ENCODE measurements at regions not wholly inside any gene's neighbourhood (a gene's known extent, or its start where the extent isn't known, plus 50 kb on each side); places are given as distances from the start of the nearest gene placed in this dataset.

- TF ChIP-seq, protein P1, sequence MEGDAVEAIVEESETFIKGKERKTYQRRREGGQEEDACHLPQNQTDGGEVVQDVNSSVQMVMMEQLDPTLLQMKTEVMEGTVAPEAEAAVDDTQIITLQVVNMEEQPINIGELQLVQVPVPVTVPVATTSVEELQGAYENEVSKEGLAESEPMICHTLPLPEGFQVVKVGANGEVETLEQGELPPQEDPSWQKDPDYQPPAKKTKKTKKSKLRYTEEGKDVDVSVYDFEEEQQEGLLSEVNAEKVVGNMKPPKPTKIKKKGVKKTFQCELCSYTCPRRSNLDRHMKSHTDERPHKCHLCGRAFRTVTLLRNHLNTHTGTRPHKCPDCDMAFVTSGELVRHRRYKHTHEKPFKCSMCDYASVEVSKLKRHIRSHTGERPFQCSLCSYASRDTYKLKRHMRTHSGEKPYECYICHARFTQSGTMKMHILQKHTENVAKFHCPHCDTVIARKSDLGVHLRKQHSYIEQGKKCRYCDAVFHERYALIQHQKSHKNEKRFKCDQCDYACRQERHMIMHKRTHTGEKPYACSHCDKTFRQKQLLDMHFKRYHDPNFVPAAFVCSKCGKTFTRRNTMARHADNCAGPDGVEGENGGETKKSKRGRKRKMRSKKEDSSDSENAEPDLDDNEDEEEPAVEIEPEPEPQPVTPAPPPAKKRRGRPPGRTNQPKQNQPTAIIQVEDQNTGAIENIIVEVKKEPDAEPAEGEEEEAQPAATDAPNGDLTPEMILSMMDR (IDR thresholded peaks at IDR 0.05; ENCODE audit: low read depth, low read length) = no peak
- no peak for TF ChIP-seq POLR2A (IDR thresholded peaks at IDR 0.05; ENCODE audit: extremely low read depth, insufficient read length)
Observed at GRCh38 chr1:201693890-201694607, 134.9 kb upstream of the IPO9 start.

Measured in NB4 (cell line).